ENCODE measurements at regions not wholly inside any gene's neighbourhood (a gene's known extent, or its start where the extent isn't known, plus 50 kb on each side); places are given as distances from the start of the nearest gene placed in this dataset.

DNA sequence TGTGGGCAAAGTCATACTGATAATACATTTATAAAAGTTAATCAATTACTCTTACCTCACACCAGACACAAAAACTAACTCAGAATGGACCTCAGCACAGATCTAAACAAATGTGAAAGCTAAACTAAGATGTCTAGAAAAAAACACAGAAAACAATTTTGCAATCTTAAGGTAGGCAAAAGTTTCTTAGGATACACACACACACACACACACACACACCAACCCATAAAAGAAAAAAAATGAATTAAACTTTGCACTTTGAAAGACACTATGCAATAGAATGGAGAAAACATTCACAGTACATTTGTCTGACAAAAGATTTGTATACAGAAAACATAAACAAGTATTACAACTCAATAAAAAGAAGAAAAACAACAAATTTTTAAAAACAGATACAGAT lies 70.8 kb upstream of the ZNRF2 start:
- no peak for TF ChIP-seq MAFK (IDR thresholded peaks at IDR 0.05; ENCODE audit: low read depth, low read length)
- TF ChIP-seq TAF1 (IDR thresholded peaks at IDR 0.05; ENCODE audit: low read depth, low read length), result no peak
- TF ChIP-seq EGR1 (IDR thresholded peaks at IDR 0.05; ENCODE audit: borderline replicate concordance, low read depth, low read length), result no peak
- TF ChIP-seq, protein P1, sequence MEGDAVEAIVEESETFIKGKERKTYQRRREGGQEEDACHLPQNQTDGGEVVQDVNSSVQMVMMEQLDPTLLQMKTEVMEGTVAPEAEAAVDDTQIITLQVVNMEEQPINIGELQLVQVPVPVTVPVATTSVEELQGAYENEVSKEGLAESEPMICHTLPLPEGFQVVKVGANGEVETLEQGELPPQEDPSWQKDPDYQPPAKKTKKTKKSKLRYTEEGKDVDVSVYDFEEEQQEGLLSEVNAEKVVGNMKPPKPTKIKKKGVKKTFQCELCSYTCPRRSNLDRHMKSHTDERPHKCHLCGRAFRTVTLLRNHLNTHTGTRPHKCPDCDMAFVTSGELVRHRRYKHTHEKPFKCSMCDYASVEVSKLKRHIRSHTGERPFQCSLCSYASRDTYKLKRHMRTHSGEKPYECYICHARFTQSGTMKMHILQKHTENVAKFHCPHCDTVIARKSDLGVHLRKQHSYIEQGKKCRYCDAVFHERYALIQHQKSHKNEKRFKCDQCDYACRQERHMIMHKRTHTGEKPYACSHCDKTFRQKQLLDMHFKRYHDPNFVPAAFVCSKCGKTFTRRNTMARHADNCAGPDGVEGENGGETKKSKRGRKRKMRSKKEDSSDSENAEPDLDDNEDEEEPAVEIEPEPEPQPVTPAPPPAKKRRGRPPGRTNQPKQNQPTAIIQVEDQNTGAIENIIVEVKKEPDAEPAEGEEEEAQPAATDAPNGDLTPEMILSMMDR (IDR thresholded peaks at IDR 0.05; ENCODE audit: control extremely low read depth in 1 of 3, insufficient read depth in 1 of 3, low read depth in 1 of 3, low read length in 3 of 3), result no peak
- TF ChIP-seq EZH2 (IDR thresholded peaks at IDR 0.05; ENCODE audit: low read depth, low read length, severe bottlenecking), result no peak
- TF ChIP-seq, protein P2, sequence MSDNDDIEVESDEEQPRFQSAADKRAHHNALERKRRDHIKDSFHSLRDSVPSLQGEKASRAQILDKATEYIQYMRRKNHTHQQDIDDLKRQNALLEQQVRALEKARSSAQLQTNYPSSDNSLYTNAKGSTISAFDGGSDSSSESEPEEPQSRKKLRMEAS (IDR thresholded peaks at IDR 0.05), result no peak
- TF ChIP-seq, protein P3, sequence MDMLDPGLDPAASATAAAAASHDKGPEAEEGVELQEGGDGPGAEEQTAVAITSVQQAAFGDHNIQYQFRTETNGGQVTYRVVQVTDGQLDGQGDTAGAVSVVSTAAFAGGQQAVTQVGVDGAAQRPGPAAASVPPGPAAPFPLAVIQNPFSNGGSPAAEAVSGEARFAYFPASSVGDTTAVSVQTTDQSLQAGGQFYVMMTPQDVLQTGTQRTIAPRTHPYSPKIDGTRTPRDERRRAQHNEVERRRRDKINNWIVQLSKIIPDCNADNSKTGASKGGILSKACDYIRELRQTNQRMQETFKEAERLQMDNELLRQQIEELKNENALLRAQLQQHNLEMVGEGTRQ (IDR thresholded peaks at IDR 0.05; ENCODE audit: low read length), result no peak
- no peak for TF ChIP-seq CHD2 (IDR thresholded peaks at IDR 0.05; ENCODE audit: low read length)
- TF ChIP-seq EP300 (IDR thresholded peaks at IDR 0.05; ENCODE audit: borderline replicate concordance in 1 of 2, low read depth in 2 of 2, low read length in 2 of 2), result no peak

Data from H1 (cell line).